Fibroblast of lung (primary cell): ENCODE measurements at regions not wholly inside any gene's neighbourhood (a gene's known extent, or its start where the extent isn't known, plus 50 kb on each side); places are given as distances from the start of the nearest gene placed in this dataset.
"Not testable (repeated sequence)": the region's sequence is repeated elsewhere in the genome, so short reads cannot be mapped to it uniquely, and the experiment has no call there.

Experiments used
- DNase-seq, 2 donors: peaks; one replicate each; pipeline versions ENCODE4 v3.0.0 to v3.0.0-alpha.2; 2010; ENCODE audit warnings: low read depth in 2 of 2
- H2AFZ ChIP-seq: 2 replicates; pipeline ENCODE4 v1.5.1; 2012; ENCODE audit warnings: low read length, control low read depth, inconsistent platforms
- H3K27ac ChIP-seq: 2 replicates; pipeline ENCODE4 v1.5.1; 2011; ENCODE audit warnings: low read length, control low read depth; ENCODE audit not compliant: insufficient read depth
- H3K27me3 ChIP-seq: 2 replicates; pipeline ENCODE4 v1.5.1; 2011; ENCODE audit warnings: mild to moderate bottlenecking, low read length; ENCODE audit not compliant: control insufficient read depth, insufficient read depth
- H3K36me3 ChIP-seq: 2 replicates; pipeline ENCODE4 v1.5.1; 2011; ENCODE audit warnings: low read length; ENCODE audit not compliant: control insufficient read depth, insufficient read depth
- H3K4me1 ChIP-seq: 2 replicates; pipeline ENCODE4 v1.5.1; 2011; ENCODE audit warnings: low read length; ENCODE audit not compliant: control insufficient read depth, insufficient read depth; ENCODE audit errors: extremely low read depth
- H3K4me2 ChIP-seq: 2 replicates; pipeline ENCODE4 v1.5.1; 2011; ENCODE audit warnings: low read length, control low read depth; ENCODE audit not compliant: insufficient read depth; ENCODE audit errors: extremely low read depth
- H3K4me3 ChIP-seq, 4 experiments: fragments of 200-600 bp in 1 of 4; sonication (generic) in 1 of 4; replicated peaks in 1 of 4; 2 replicates each; pipeline ENCODE4 v1.5.1; 2011 to 2016; ENCODE audit warnings: low read length in 4 of 4, low read depth in 3 of 4, mild to moderate bottlenecking in 3 of 4, control low read depth in 2 of 4, inconsistent platforms in 1 of 4, mixed read lengths in 1 of 4; ENCODE audit not compliant: insufficient read depth in 1 of 4; ENCODE audit errors: control extremely low read depth in 1 of 4
- H3K79me2 ChIP-seq: 2 replicates; pipeline ENCODE4 v1.5.1; 2012; ENCODE audit warnings: mild to moderate bottlenecking, low read length, inconsistent platforms; ENCODE audit not compliant: control insufficient read depth, insufficient read depth
- H3K9ac ChIP-seq: 2 replicates; pipeline ENCODE4 v1.5.1; 2011; ENCODE audit warnings: mild to moderate bottlenecking, low read length, control low read depth; ENCODE audit not compliant: insufficient read depth
- H3K9me3 ChIP-seq: 2 replicates; pipeline ENCODE4 v1.5.1; 2012; ENCODE audit warnings: low read depth, low read length; ENCODE audit not compliant: control insufficient read depth, insufficient read depth
- H4K20me1 ChIP-seq: 2 replicates; pipeline ENCODE4 v1.5.1; 2011; ENCODE audit warnings: low read length; ENCODE audit not compliant: control insufficient read depth, insufficient read depth; ENCODE audit errors: extremely low read depth
- EZH2 ChIP-seq: IDR thresholded peaks from 2 replicates; pipeline ENCODE4 v1.5.1; 2012; ENCODE audit warnings: low read length, control low read depth, mild to moderate bottlenecking; ENCODE audit errors: missing control alignments
- TF ChIP-seq, protein P1 (sequence below), 2 donors: IDR thresholded peaks in 1 of 2; conservative IDR thresholded peaks in 1 of 2; 1 replicate in 1 of 2; 2 replicates in 1 of 2; pipeline ENCODE4 v1.5.1; 2011 to 2012; ENCODE audit warnings: low read length in 2 of 2, control low read depth in 1 of 2, inconsistent platforms in 1 of 2, low read depth in 1 of 2, mild to moderate bottlenecking in 1 of 2

DNA sequence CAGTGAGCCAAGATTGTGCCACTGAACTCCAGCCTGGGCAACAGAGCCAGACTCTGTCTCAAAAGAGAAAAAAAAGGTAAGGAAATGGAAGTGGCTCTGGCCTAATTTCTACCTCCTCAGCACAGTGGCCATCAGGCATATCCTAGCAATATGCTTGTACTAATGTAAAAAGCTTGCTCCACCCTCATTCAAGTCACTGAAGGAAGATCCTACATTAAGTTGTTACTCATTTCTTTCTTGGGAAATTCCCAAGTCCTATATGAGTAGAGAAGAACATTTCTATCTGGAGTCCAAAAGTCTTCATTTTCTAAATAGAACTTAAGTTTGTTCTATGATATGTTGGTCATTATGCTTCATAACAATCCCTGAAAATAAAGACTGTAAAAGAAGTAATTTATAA lies 67.3 kb upstream of the HOXC13 start:
- TF ChIP-seq EZH2, result no peak
- TF ChIP-seq, protein P1, sequence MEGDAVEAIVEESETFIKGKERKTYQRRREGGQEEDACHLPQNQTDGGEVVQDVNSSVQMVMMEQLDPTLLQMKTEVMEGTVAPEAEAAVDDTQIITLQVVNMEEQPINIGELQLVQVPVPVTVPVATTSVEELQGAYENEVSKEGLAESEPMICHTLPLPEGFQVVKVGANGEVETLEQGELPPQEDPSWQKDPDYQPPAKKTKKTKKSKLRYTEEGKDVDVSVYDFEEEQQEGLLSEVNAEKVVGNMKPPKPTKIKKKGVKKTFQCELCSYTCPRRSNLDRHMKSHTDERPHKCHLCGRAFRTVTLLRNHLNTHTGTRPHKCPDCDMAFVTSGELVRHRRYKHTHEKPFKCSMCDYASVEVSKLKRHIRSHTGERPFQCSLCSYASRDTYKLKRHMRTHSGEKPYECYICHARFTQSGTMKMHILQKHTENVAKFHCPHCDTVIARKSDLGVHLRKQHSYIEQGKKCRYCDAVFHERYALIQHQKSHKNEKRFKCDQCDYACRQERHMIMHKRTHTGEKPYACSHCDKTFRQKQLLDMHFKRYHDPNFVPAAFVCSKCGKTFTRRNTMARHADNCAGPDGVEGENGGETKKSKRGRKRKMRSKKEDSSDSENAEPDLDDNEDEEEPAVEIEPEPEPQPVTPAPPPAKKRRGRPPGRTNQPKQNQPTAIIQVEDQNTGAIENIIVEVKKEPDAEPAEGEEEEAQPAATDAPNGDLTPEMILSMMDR (conservative IDR thresholded peaks at IDR 0.05 in 1 of 2, IDR thresholded peaks at IDR 0.05 in 1 of 2; ENCODE audit: low read depth in 1 of 2, low read length in 2 of 2), result no peak
- H3K9ac ChIP-seq, result no peak overlapping the region
- no peak overlapping the region for H2AFZ ChIP-seq
- no peaks in the 10 kb centered on the region for H3K36me3 ChIP-seq
- no peak for DNase-seq
- H3K79me2 ChIP-seq, result no peaks in the 10 kb centered on the region
- no peaks in the 10 kb centered on the region for H4K20me1 ChIP-seq
- no peak overlapping the region for H3K4me2 ChIP-seq
- no peak overlapping the region for H3K27ac ChIP-seq
- no peaks in the 10 kb centered on the region for H3K9me3 ChIP-seq
- no peaks in the 10 kb centered on the region for H3K4me1 ChIP-seq
- no peak overlapping the region for H3K4me3 ChIP-seq
- no peaks in the 10 kb centered on the region for H3K27me3 ChIP-seq

DNA sequence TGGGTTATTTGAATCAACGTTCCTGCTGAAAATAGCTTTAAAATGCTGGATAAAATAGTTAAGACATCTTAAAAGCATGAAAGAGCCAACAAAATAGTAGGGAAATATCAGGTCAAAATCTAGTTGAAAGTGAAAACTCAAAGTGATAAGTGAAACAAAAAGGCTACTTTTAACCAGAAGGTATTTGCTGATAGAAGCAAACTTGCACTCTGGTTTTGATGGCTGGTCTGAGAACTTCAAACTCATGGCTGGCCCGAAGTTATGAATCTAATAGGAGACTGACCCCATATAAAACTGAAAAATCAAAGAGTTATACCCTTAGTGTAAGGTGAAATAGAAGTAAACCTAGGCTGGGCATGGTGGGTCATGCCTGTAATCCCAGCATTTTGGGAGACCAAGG lies 66.3 kb upstream of the HOXC13 start:
- H4K20me1 ChIP-seq, result no peaks in the 10 kb centered on the region
- H3K9ac ChIP-seq, result no peak overlapping the region
- no peaks in the 10 kb centered on the region for H3K27me3 ChIP-seq
- no peak overlapping the region for H3K27ac ChIP-seq
- H2AFZ ChIP-seq, result no peak overlapping the region
- TF ChIP-seq, protein P1 (conservative IDR thresholded peaks at IDR 0.05 in 1 of 2, IDR thresholded peaks at IDR 0.05 in 1 of 2; ENCODE audit: low read depth in 1 of 2, low read length in 2 of 2), result no peak
- no peak for TF ChIP-seq EZH2
- H3K9me3 ChIP-seq, result no peaks in the 10 kb centered on the region
- no peak overlapping the region for H3K4me2 ChIP-seq
- no peaks in the 10 kb centered on the region for H3K36me3 ChIP-seq
- no peaks in the 10 kb centered on the region for H3K79me2 ChIP-seq
- no peaks in the 10 kb centered on the region for H3K4me1 ChIP-seq
- DNase-seq, result no peak
- no peak overlapping the region for H3K4me3 ChIP-seq

DNA sequence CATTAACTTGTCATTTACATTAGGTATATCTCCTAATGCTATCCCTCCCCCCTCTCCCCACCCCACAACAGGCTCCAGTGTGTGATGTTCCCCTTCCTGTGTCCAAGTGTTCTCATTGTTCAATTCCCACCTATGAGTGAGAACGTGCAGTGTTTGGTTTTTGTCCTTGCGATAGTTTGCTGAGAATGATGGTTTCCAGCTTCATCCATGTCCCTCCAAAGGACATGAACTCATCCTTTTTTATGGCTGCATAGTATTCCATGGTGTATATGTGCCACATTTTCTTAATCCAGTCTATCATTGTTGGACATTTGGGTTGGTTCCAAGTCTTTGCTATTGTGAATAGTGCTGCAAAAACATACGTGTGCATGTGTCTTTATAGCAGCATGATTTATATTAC lies 60.7 kb upstream of the HOXC13 start:
- H3K9me3 ChIP-seq, H3K4me2 ChIP-seq, H3K79me2 ChIP-seq, H4K20me1 ChIP-seq, H3K27me3 ChIP-seq, H3K9ac ChIP-seq, H2AFZ ChIP-seq, H3K4me1 ChIP-seq, H3K27ac ChIP-seq, H3K36me3 ChIP-seq, H3K4me3 ChIP-seq, DNase-seq: not testable (repeated sequence)

DNA sequence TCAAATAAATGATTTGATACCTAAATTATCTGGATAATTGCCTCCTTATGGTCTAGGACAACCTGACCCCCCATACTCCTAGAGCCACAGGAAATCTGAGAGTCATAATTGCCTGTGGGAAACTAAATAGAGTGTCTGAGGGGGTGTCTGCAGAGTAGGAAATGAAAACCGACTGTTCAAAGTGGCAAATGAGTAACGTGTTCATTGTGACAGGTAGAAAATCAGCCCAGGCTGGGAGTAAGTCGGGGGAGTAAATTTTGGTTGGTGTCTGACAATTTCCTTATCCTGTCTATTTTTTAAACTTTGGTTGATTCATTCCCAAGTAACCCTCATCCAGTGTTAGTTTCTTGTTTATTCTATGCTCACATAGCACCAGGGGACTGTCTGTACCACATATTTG lies 51.6 kb upstream of the HOXC13 start:
- H3K4me2 ChIP-seq, result no peak overlapping the region
- no peak overlapping the region for H3K27ac ChIP-seq
- DNase-seq, result no peak
- no peak overlapping the region for H2AFZ ChIP-seq
- no peak overlapping the region for H3K9ac ChIP-seq
- TF ChIP-seq EZH2, result no peak
- TF ChIP-seq, protein P1 (conservative IDR thresholded peaks at IDR 0.05 in 1 of 2, IDR thresholded peaks at IDR 0.05 in 1 of 2; ENCODE audit: low read depth in 1 of 2, low read length in 2 of 2), result no peak
- no peak overlapping the region for H3K4me3 ChIP-seq
- no peaks in the 10 kb centered on the region for H3K36me3 ChIP-seq
- no peaks in the 10 kb centered on the region for H3K79me2 ChIP-seq
- H4K20me1 ChIP-seq, result no peaks in the 10 kb centered on the region
- H3K27me3 ChIP-seq, result no peaks in the 10 kb centered on the region
- no peaks in the 10 kb centered on the region for H3K9me3 ChIP-seq
- no peaks in the 10 kb centered on the region for H3K4me1 ChIP-seq
